Inflammatory macrophage treated with lipopolysaccharide for 1 hour (primary cell): ENCODE measurements at regions not wholly inside any gene's neighbourhood (a gene's known extent, or its start where the extent isn't known, plus 50 kb on each side); places are given as distances from the start of the nearest gene placed in this dataset.
"Not testable (repeated sequence)": the region's sequence is repeated elsewhere in the genome, so short reads cannot be mapped to it uniquely, and the experiment has no call there.

ENCODE experiments used
- DNase-seq, 2 donors: peaks; one replicate each; pipeline ENCODE4 v3.0.0-alpha.2; 2020 to 2022

DNA sequence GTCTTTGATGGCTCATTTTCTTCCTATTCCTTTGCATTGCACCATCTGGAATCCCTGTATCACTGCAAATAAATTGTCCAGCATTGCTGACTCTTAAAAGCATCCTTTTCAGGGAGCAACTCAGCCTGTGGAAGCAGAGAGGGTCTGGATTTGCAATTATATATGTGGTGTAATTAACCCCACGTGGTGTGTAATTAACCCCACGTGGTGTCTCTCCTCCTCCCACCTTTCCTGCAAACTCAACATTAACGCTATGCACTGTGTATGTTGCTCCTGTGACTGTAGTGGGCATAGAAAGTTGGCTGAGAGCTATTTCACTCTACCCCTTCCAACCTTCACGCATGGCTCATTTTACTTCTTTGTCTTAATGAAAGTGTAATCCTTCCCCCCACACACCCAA is 689.0 kb upstream of the COBL start:
- no peak for DNase-seq

DNA sequence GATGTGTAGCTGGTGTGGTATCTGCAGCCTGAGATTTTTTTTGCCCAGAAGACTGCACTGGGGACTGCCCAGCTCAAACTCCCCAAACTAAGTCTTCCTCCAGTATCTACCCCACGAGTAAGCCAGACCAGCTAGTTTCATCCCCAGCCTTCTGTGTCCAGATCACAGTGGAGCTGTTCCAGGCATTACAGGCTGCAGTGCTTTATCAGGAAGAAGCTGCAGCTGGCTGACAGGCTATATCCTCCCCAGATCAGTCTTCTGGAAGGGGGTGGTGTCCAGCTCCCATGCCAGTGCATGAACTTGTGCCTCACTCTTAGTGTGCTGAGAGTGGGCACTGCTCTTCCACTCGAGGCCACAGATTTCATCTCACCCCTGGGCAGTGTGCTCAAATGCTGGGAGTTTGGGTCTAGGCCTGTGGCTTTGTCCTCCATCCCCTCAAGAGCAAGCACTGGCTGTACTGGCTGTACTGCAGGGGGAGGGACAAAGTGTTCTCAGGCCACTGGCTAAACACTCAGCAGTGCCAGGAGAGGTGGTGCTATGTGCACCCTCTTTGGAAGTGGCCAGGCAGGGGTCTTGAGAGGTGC is 679.1 kb upstream of the COBL start:
- no peak for DNase-seq

DNA sequence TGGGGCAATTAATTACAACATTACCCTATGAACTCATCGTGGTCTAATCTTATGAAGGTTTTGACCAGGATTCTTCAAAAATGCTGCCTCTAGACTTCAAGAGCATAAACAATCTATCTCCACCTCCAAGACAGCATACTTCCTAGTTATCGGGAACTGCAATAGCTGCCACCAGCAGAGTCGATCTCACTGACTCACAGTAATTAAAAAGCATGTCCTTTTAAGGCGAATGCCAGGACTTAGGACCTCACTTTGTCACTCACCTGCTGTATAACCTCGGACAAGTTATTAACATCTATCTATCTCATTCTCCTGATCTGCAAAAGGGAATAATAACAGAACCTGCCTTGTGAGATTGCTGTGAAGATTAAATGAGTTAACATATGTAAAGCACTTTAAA is 666.0 kb upstream of the COBL start:
- DNase-seq: no peak

GRCh38 chr7:51980812-51981211 is 664.2 kb upstream of the COBL start:
- DNase-seq: no peak

- DNase-seq: no peak
Measured at GRCh38 chr7:51980313-51980712, 663.7 kb upstream of the COBL start.

- DNase-seq: no peak
Measured at GRCh38 chr7:51977913-51978312, 661.3 kb upstream of the COBL start.

DNA sequence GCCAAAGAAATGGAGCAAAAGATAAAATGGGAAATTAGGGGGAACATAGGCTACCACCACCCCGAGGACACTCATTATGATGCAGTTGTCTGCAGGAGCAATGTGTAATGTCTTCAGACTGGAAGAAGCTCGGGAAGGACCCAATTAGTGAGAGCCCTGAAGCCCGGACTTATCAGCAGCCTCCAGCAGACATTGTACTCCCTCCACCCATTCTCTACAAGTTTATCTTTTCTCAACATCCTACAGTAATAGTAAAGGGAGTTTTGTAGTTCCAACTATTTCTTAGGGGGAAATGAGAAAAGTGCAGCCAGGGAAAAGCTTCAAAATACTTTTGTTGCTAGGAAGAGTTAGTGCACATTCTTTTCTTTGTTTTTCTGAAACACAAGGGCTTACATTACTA is 657.3 kb upstream of the COBL start:
- DNase-seq: no peak

DNA sequence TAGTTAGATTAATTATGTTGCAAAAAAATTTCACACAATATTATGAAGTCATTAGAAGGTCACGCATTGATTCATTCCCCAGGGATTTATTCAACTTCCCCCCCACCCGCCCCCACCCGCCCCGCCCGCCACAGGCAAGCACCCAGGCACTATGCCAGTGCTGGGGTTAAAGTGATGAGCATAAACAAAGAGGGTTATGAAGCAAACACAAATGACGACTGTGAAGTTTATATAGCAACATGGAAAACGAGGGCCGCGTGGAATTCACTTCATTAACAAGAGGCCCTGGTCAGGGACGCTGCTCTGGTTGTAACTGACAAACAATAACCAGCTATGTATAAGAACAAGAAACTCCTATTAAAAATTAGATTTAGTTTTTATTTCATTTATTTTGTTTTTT is 656.5 kb upstream of the COBL start:
- DNase-seq: no peak

DNA sequence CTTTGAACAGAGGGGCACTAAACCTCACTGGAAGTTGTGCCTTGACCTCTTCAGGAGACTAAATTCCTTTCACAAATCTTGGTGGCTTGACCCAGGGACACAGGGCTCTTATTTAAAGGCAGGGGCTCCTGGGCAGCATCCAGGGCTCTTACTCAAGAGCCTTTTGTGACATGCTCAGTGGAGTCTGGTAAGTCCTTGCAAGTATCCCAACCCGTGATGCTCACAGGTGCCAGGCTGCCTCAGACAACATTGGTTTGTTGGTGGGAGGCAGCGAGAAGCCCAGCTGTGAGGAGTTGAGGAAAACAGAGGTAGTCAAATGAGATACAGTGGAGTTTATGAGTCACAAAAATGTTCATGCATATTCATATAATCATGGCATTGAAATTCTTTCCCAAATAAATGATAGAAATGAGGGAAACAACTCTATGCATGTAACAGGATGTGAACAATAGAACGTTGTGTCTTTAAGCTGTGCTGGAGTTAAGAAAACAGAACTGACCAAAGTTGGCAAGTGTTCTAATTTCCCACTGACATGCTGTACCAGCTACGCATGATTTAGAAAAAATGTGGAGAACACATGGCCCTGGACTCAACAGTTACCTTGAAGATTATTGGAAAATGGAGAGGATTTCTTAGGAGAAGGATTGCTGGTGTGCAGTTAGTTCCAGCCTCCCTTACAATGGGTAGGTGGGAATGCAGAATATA is 654.5 kb upstream of the COBL start:
- no peak for DNase-seq

DNA sequence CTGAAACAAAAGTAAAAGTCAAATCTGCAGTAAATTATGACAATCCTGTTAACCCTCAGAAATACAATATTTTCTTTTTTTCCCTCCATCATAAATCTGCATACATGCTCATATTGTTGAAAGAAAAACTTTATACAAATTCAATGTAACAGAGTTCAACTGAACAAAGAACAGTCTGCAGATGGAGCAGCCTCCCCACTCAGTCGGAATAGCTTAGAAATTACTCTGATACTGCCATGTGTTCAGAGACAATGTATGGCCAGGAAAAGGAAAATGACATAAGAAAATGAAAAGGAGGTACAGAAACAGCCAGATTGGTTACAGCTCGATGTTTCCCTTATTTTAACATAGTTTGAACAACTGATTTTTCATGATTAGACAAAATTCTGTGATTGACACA is 651.9 kb upstream of the COBL start:
- no peak for DNase-seq

DNA sequence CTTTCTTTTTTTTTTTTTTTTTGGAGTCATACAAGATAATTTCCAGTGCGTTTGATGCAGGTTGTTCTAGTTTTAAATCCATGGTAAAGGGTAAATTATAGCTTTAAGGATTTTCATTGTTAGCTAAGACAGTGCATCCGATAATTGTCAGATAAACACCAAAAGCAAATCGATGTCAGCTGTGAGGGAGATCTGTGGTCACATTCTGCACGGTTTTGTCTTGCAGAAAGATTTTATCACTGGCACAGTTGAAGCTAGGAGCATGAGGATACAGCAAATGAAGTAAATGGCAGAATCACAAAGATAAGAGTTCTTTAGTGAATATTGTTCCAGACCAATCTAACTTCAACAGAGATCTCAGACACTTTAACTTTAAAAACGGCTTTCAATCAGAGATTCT is 648.8 kb upstream of the COBL start:
- no peak for DNase-seq

GRCh38 chr7:51961804-51962203 is 645.2 kb upstream of the COBL start:
- DNase-seq: no peak

DNA sequence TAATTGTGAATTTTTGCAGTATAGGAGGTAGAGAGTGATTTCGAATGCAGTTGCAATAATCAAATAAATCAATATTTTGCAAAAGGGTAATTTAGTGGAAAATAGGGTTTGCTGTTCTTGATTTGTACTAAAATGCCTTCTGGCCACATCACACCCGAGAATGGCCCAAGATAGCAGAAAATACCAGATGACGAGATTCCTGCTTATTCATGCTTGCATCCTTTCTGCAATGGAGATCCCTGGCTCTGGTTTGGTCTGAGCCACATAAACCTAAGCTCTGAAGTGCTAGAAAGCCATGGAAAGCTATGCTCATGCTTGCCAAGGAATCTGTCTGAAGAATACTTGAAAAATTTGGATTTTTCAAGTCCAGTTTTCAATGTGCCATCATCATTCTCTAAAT is 634.2 kb upstream of the COBL start:
- no peak for DNase-seq

- no peak for DNase-seq
Measured at GRCh38 chr7:51949726-51950644, 633.4 kb upstream of the COBL start.

- DNase-seq: no peak
Measured at GRCh38 chr7:51930834-51931233, 614.2 kb upstream of the COBL start.

- DNase-seq: no peak
Measured at GRCh38 chr7:51929818-51930217, 613.2 kb upstream of the COBL start.

- DNase-seq: no peak
Measured at GRCh38 chr7:51927738-51928137, 611.1 kb upstream of the COBL start.

DNA sequence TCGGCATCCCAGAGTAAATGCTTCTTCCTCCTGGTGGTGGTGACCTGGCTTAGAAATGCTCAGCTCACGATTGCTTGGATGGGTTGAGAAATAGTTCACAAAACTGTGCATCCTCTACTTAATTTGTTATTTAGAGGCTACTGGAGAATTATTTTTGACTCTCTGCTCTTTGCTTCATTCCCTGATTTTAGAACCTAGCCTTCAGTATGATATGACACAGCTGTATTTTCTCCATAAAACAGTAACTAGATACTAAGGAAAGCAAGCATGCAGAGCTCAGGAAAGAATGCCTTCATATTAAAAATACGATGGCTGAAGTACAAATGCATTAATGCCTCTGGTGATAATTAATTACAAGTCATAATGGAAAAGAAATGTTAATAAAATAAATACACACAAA is 602.0 kb upstream of the COBL start:
- no peak for DNase-seq

GRCh38 chr7:51901489-51901840 is 584.9 kb upstream of the COBL start:
- DNase-seq: no peak

DNA sequence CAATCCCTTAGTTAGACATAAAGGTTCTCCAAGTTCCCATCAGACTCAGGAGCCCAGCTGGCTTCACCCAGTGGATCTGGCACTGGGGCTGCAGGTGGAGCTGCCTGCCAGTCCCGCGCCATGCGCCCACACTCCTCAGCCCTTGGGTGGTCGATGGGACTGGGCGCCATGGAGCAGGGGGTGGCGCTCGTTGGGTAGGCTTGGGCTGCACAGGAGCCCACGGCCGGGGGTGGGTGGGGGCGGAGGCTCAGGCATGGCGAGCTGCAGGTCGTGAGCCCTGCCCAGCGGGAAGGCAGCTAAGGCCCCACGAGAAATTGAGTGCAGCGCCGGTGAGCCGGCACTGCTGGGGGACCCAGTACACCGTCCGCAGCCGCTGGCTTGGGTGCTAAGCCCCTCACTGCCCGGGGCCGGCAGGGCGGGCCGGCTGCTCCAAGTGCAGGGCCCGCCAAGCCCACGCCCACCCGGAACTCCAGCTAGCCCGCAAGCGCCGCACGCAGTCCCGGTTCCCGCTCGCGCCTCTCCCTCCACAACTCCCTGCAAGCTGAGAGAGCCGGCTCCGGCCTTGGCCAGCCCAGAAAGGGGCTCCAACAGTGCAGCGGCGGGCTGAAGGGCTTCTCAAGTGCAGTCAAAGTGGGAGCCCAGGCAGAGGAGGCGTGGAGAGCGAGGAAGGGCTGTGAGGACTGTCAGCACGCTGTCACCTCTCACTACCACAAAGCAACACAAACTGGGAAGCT is 584.3 kb upstream of the COBL start:
- not testable (repeated sequence) for DNase-seq

- DNase-seq: no peak
Measured at GRCh38 chr7:51899611-51900010, 583.0 kb upstream of the COBL start.

DNA sequence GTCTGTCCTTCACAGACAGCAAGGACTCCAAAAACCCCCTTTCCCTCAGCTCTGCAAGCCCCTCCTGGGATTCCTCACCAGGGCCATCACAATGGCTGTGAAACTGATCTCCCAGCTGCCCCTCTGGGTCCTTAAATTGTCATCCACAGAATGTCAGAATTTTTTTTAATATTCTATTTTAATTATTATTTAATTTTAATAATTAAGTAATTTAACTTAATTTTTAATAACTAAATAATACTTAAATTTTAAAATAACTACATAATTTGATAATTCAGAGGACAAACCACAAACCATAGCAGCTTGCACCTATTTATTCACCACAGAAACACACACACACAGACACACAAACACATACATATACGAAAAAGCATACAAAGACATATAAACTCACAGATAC is 565.8 kb upstream of the COBL start:
- DNase-seq: no peak

DNA sequence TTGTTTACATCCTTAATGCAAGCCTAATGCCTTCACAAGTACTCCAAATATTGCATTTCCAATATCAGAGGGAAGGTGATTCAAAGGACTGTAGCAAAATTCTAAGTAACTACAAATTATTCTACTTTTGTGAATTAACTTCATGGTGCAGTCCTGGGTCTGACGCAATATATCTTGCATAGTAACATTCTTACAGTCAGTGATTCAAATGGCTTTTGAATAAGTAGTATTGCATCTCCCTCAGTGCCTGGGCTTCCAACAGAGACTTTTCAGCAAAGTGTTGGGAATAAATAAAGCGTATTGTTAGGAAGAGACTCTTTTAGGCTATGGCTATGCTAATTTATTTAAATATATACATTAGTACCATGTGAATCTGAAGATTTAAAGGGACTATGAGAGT is 564.7 kb upstream of the COBL start:
- DNase-seq: no peak

GRCh38 chr7:51878865-51879264 is 562.3 kb upstream of the COBL start:
- DNase-seq: no peak
